ENCODE measurements at regions not wholly inside any gene's neighbourhood (a gene's known extent, or its start where the extent isn't known, plus 50 kb on each side); places are given as distances from the start of the nearest gene placed in this dataset.
"Not testable (repeated sequence)": the region's sequence is repeated elsewhere in the genome, so short reads cannot be mapped to it uniquely, and the experiment has no call there.

DNA sequence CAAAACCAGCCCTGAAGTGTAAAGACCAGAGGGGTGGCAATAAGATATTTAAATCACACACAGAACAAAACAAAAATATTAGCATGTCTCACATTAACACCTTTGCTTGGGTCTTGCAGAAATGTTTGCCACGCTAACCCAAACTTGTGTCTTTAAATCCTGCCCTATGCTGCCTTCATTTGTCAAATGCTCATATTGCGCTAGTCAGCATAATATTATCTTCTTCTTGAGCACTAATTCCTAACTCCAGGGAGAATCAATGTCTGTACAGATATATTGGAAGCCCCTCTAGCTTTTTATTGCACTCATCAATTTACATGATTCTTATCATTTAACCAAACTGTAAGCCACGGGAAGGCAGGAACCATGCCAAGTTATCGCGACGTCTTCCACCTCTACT is 614.8 kb upstream of the SOX9 start:
- H3K27ac ChIP-seq (ENCODE audit: low read depth in 1 of 2, low read length in 1 of 2) = no peak overlapping the region
- H3K27me3 ChIP-seq (ENCODE audit: control insufficient read depth in 2 of 2, insufficient read depth in 1 of 2, low read length in 1 of 2) = no peaks in the 10 kb centered on the region
- H3K36me3 ChIP-seq (ENCODE audit: control insufficient read depth in 2 of 2, insufficient read depth in 2 of 2, low read length in 1 of 2) = no peaks in the 10 kb centered on the region
- H3K4me1 ChIP-seq (ENCODE audit: control insufficient read depth in 2 of 2, insufficient read depth in 2 of 2, low read length in 2 of 2) = no peaks in the 10 kb centered on the region
- H3K9me3 ChIP-seq (ENCODE audit: control insufficient read depth in 2 of 2, insufficient read depth in 1 of 2, low read length in 1 of 2) = no peaks in the 10 kb centered on the region
- H3K4me3 ChIP-seq (ENCODE audit: low read length in 2 of 2) = no peak overlapping the region
- no peak for DNase-seq (ENCODE audit: low read depth in 6 of 9, low spot score in 9 of 9)
- 91% methylated on average over 6 of the region's 6 CpGs for WGBS

- WGBS = 85% methylated on average over 3 of the region's 3 CpGs
- Histone ChIP-seq H3K27ac (ENCODE audit: low read depth in 1 of 2, low read length in 1 of 2) (no peak overlapping the region), H3K27me3 (ENCODE audit: control insufficient read depth in 2 of 2, insufficient read depth in 1 of 2, low read length in 1 of 2) (no peaks in the 10 kb centered on the region), H3K4me3 (ENCODE audit: low read length in 2 of 2) (no peak overlapping the region), H3K36me3 (ENCODE audit: control insufficient read depth in 2 of 2, insufficient read depth in 2 of 2, low read length in 1 of 2) (no peaks in the 10 kb centered on the region), H3K4me1 (ENCODE audit: control insufficient read depth in 2 of 2, insufficient read depth in 2 of 2, low read length in 2 of 2) (no peaks in the 10 kb centered on the region), H3K9me3 (ENCODE audit: control insufficient read depth in 2 of 2, insufficient read depth in 1 of 2, low read length in 1 of 2) (no peaks in the 10 kb centered on the region)
- DNase-seq (ENCODE audit: low read depth in 6 of 9, low spot score in 9 of 9) = peak in 1 of 9 donors; percentile 4
Observed at GRCh38 chr17:71511266-71511995, 609.4 kb upstream of the SOX9 start.

DNA sequence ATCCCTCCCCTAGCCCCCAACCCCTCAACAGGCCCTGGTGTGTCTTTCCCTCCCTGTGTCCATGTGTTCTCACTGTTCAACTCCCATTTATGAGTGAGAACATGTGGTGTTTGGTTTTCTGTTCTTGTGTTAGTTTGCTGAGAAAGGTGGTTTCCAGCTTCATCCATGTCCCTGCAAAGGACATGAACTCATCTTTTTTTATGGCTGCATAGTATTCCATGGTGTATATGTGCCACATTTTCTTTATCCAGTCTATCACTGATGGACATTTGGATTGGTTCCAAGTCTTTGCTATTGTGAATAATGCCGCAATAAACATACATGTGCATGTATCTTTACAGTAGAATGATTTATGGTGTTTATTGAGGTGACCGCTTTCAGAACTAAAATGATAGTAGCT is 607.1 kb upstream of the SOX9 start:
- not testable (repeated sequence) for H3K4me3 ChIP-seq (ENCODE audit: low read length in 2 of 2); H3K36me3 ChIP-seq (ENCODE audit: control insufficient read depth in 2 of 2, insufficient read depth in 2 of 2, low read length in 1 of 2); H3K27me3 ChIP-seq (ENCODE audit: control insufficient read depth in 2 of 2, insufficient read depth in 1 of 2, low read length in 1 of 2); H3K4me1 ChIP-seq (ENCODE audit: control insufficient read depth in 2 of 2, insufficient read depth in 2 of 2, low read length in 2 of 2); DNase-seq (ENCODE audit: low read depth in 6 of 9, low spot score in 9 of 9); H3K27ac ChIP-seq (ENCODE audit: low read depth in 1 of 2, low read length in 1 of 2); H3K9me3 ChIP-seq (ENCODE audit: control insufficient read depth in 2 of 2, insufficient read depth in 1 of 2, low read length in 1 of 2)
- 94% methylated on average over 2 of the region's 2 CpGs for WGBS

- H3K4me1 ChIP-seq (ENCODE audit: control insufficient read depth in 2 of 2, insufficient read depth in 2 of 2, low read length in 2 of 2) = no peaks in the 10 kb centered on the region
- H3K27ac ChIP-seq (ENCODE audit: low read depth in 1 of 2, low read length in 1 of 2) = no peak overlapping the region
- 79% methylated on average over 6 of the region's 6 CpGs for WGBS
- DNase-seq (ENCODE audit: low read depth in 6 of 9, low spot score in 9 of 9) = no peak
- H3K4me3 ChIP-seq (ENCODE audit: low read length in 2 of 2) = no peak overlapping the region
- H3K36me3 ChIP-seq (ENCODE audit: control insufficient read depth in 2 of 2, insufficient read depth in 2 of 2, low read length in 1 of 2) = no peaks in the 10 kb centered on the region
- no peaks in the 10 kb centered on the region for H3K27me3 ChIP-seq (ENCODE audit: control insufficient read depth in 2 of 2, insufficient read depth in 1 of 2, low read length in 1 of 2)
- H3K9me3 ChIP-seq (ENCODE audit: control insufficient read depth in 2 of 2, insufficient read depth in 1 of 2, low read length in 1 of 2) = no peaks in the 10 kb centered on the region
Observed at GRCh38 chr17:71516149-71516548, 604.7 kb upstream of the SOX9 start.

GRCh38 chr17:71519285-71519684 is 601.5 kb upstream of the SOX9 start:
- Histone ChIP-seq H3K9me3 (ENCODE audit: control insufficient read depth in 2 of 2, insufficient read depth in 1 of 2, low read length in 1 of 2) (no peaks in the 10 kb centered on the region), H3K27ac (ENCODE audit: low read depth in 1 of 2, low read length in 1 of 2) (no peak overlapping the region), H3K36me3 (ENCODE audit: control insufficient read depth in 2 of 2, insufficient read depth in 2 of 2, low read length in 1 of 2) (no peaks in the 10 kb centered on the region), H3K27me3 (ENCODE audit: control insufficient read depth in 2 of 2, insufficient read depth in 1 of 2, low read length in 1 of 2) (no peaks in the 10 kb centered on the region), H3K4me3 (ENCODE audit: low read length in 2 of 2) (no peak overlapping the region), H3K4me1 (ENCODE audit: control insufficient read depth in 2 of 2, insufficient read depth in 2 of 2, low read length in 2 of 2) (no peaks in the 10 kb centered on the region)
- no peak for DNase-seq (ENCODE audit: low read depth in 6 of 9, low spot score in 9 of 9)
- 69% methylated on average over 2 of the region's 2 CpGs for WGBS

GRCh38 chr17:71521724-71522123 is 599.1 kb upstream of the SOX9 start:
- Histone ChIP-seq H3K27ac (ENCODE audit: low read depth in 1 of 2, low read length in 1 of 2) (no peak overlapping the region), H3K4me1 (ENCODE audit: control insufficient read depth in 2 of 2, insufficient read depth in 2 of 2, low read length in 2 of 2) (no peaks in the 10 kb centered on the region), H3K4me3 (ENCODE audit: low read length in 2 of 2) (no peak overlapping the region), H3K9me3 (ENCODE audit: control insufficient read depth in 2 of 2, insufficient read depth in 1 of 2, low read length in 1 of 2) (no peaks in the 10 kb centered on the region), H3K27me3 (ENCODE audit: control insufficient read depth in 2 of 2, insufficient read depth in 1 of 2, low read length in 1 of 2) (no peaks in the 10 kb centered on the region), H3K36me3 (ENCODE audit: control insufficient read depth in 2 of 2, insufficient read depth in 2 of 2, low read length in 1 of 2) (no peaks in the 10 kb centered on the region)
- no peak for DNase-seq (ENCODE audit: low read depth in 6 of 9, low spot score in 9 of 9)
- WGBS = 93% methylated on average over 2 of the region's 2 CpGs

DNA sequence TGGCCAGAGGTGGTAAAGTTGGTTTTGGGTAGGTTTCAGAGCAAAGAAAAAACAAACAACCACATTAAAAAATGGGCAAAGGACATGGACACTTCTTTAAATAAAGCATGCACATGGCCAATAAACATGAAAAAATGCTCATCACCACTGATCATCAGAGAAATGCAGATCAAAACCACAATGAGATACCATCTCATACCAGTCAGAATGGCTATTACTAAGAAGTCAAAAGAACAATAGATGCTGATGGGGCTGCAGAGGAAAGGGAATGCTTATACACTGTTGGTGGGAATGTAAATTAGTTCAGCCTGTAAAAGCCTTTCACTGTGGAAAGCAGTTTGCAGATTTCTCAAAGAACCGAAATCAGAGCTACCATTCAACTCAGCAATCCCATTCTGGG is 598.4 kb upstream of the SOX9 start:
- no peaks in the 10 kb centered on the region for H3K9me3 ChIP-seq (ENCODE audit: control insufficient read depth in 2 of 2, insufficient read depth in 1 of 2, low read length in 1 of 2)
- WGBS = 79% methylated on average over 1 of the region's 1 CpG
- no peak overlapping the region for H3K4me3 ChIP-seq (ENCODE audit: low read length in 2 of 2)
- no peak overlapping the region for H3K27ac ChIP-seq (ENCODE audit: low read depth in 1 of 2, low read length in 1 of 2)
- H3K27me3 ChIP-seq (ENCODE audit: control insufficient read depth in 2 of 2, insufficient read depth in 1 of 2, low read length in 1 of 2) = no peaks in the 10 kb centered on the region
- H3K36me3 ChIP-seq (ENCODE audit: control insufficient read depth in 2 of 2, insufficient read depth in 2 of 2, low read length in 1 of 2) = no peaks in the 10 kb centered on the region
- no peaks in the 10 kb centered on the region for H3K4me1 ChIP-seq (ENCODE audit: control insufficient read depth in 2 of 2, insufficient read depth in 2 of 2, low read length in 2 of 2)
- DNase-seq (ENCODE audit: low read depth in 6 of 9, low spot score in 9 of 9) = no peak

DNA sequence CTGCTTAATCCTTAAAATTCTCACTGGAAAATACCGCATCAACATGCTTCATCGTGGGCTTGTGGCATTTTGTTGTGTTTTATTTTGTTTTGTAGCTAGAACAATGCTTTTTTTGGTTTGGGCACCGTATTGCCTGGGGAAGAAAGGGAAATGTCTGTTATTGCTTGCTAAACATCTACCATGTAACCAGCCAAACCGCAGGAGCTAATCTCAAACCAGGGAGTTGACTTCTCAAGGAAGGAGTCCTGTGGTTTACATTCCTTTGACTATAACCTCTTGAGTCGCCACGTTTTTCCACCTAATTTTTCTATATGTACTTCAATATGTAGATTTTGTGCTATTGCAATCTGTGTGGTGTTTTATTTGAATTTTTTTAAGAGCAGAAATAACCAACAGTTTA is 593.5 kb upstream of the SOX9 start:
- no peaks in the 10 kb centered on the region for H3K27me3 ChIP-seq (ENCODE audit: control insufficient read depth in 2 of 2, insufficient read depth in 1 of 2, low read length in 1 of 2)
- no peaks in the 10 kb centered on the region for H3K9me3 ChIP-seq (ENCODE audit: control insufficient read depth in 2 of 2, insufficient read depth in 1 of 2, low read length in 1 of 2)
- no peak overlapping the region for H3K27ac ChIP-seq (ENCODE audit: low read depth in 1 of 2, low read length in 1 of 2)
- WGBS = 76% methylated on average over 6 of the region's 6 CpGs
- H3K4me3 ChIP-seq (ENCODE audit: low read length in 2 of 2) = no peak overlapping the region
- no peaks in the 10 kb centered on the region for H3K4me1 ChIP-seq (ENCODE audit: control insufficient read depth in 2 of 2, insufficient read depth in 2 of 2, low read length in 2 of 2)
- DNase-seq (ENCODE audit: low read depth in 6 of 9, low spot score in 9 of 9) = no peak
- no peaks in the 10 kb centered on the region for H3K36me3 ChIP-seq (ENCODE audit: control insufficient read depth in 2 of 2, insufficient read depth in 2 of 2, low read length in 1 of 2)

- Histone ChIP-seq H3K4me3 (ENCODE audit: low read length in 2 of 2) (no peak overlapping the region), H3K27ac (ENCODE audit: low read depth in 1 of 2, low read length in 1 of 2) (no peak overlapping the region), H3K9me3 (ENCODE audit: control insufficient read depth in 2 of 2, insufficient read depth in 1 of 2, low read length in 1 of 2) (no peaks in the 10 kb centered on the region), H3K4me1 (ENCODE audit: control insufficient read depth in 2 of 2, insufficient read depth in 2 of 2, low read length in 2 of 2) (no peaks in the 10 kb centered on the region), H3K27me3 (ENCODE audit: control insufficient read depth in 2 of 2, insufficient read depth in 1 of 2, low read length in 1 of 2) (no peaks in the 10 kb centered on the region), H3K36me3 (ENCODE audit: control insufficient read depth in 2 of 2, insufficient read depth in 2 of 2, low read length in 1 of 2) (no peaks in the 10 kb centered on the region)
- no peak for DNase-seq (ENCODE audit: low read depth in 6 of 9, low spot score in 9 of 9)
Observed at GRCh38 chr17:71528210-71528609, 592.6 kb upstream of the SOX9 start.

DNA sequence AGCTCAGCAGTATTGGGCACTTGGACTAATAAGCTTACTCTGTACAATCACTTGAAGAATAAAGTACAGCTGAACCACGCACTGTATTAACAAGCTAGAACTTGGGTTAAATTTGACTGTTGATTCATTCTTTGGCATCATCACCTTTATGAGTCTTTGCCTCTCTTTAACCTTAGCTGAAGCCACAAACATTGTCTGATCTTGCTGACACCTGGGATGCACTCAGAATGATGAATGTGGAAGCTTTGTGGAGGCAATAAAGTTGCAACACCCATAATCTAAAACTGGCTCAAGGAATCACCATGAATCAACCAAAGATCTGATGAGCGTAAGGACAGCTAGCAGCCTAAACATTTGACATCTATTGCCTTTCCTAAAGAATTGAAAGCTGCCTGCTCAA is 590.6 kb upstream of the SOX9 start:
- no peak for DNase-seq (ENCODE audit: low read depth in 6 of 9, low spot score in 9 of 9)
- Histone ChIP-seq H3K27me3 (ENCODE audit: control insufficient read depth in 2 of 2, insufficient read depth in 1 of 2, low read length in 1 of 2) (no peaks in the 10 kb centered on the region), H3K4me1 (ENCODE audit: control insufficient read depth in 2 of 2, insufficient read depth in 2 of 2, low read length in 2 of 2) (no peaks in the 10 kb centered on the region), H3K27ac (ENCODE audit: low read depth in 1 of 2, low read length in 1 of 2) (no peak overlapping the region), H3K9me3 (ENCODE audit: control insufficient read depth in 2 of 2, insufficient read depth in 1 of 2, low read length in 1 of 2) (no peaks in the 10 kb centered on the region), H3K36me3 (ENCODE audit: control insufficient read depth in 2 of 2, insufficient read depth in 2 of 2, low read length in 1 of 2) (no peaks in the 10 kb centered on the region), H3K4me3 (ENCODE audit: low read length in 2 of 2) (no peak overlapping the region)
- WGBS = 66% methylated on average over 2 of the region's 2 CpGs
